Cardiac muscle cell (in vitro differentiated cells and primary cell): ENCODE measurements at regions not wholly inside any gene's neighbourhood (a gene's known extent, or its start where the extent isn't known, plus 50 kb on each side); places are given as distances from the start of the nearest gene placed in this dataset.

Experiments used
- DNase-seq, 2 donors: peaks; one replicate each; pipeline versions ENCODE4 v3.0.0 to v3.0.0-alpha.2; 2010 to 2017; ENCODE audit warnings: low read depth in 1 of 2, low spot score in 1 of 2
- H3K27ac ChIP-seq: fragments of 200-600 bp; sonication (generic); 2 replicates; pipeline ENCODE4 v1.5.1; 2016
- H3K27me3 ChIP-seq: fragments of 200-600 bp; sonication (generic); 2 replicates; pipeline ENCODE4 v1.6.0; 2016; ENCODE audit warnings: control low read depth
- H3K36me3 ChIP-seq: fragments of 200-600 bp; sonication (generic); 2 replicates; pipeline ENCODE4 v1.5.1; 2016; ENCODE audit warnings: control low read depth
- H3K4me1 ChIP-seq: fragments of 200-600 bp; sonication (generic); 2 replicates; pipeline ENCODE4 v1.8.1; 2017; ENCODE audit warnings: low read depth, mild to moderate bottlenecking, mixed run types
- H3K4me3 ChIP-seq: fragments of 200-600 bp; sonication (generic); 2 replicates; pipeline ENCODE4 v1.5.1; 2016; ENCODE audit warnings: mild to moderate bottlenecking
- H3K9me3 ChIP-seq: fragments of 200-600 bp; sonication (generic); 2 replicates; pipeline ENCODE4 v1.5.1; 2017; ENCODE audit warnings: low read depth, mild to moderate bottlenecking, control low read depth
- CTCF ChIP-seq: IDR thresholded peaks from 2 replicates; pipeline ENCODE4 v1.5.1; 2012; ENCODE audit warnings: low read depth, mild to moderate bottlenecking, low read length

GRCh38 chr2:134198006-134198634 lies 55.8 kb upstream of the MGAT5 start:
- Histone ChIP-seq H3K27ac (no peak overlapping the region), H3K36me3 (no peaks in the 10 kb centered on the region), H3K9me3 (no peaks in the 10 kb centered on the region), H3K4me3 (no peak overlapping the region), H3K27me3 (no peaks in the 10 kb centered on the region), H3K4me1 (peaks cover 22% of the 10 kb centered on the region)
- TF ChIP-seq CTCF: no peak
- DNase-seq: no peak

GRCh38 chr2:134199123-134199522 lies 54.7 kb upstream of the MGAT5 start:
- no peak overlapping the region for H3K4me3 ChIP-seq
- H3K36me3 ChIP-seq: no peaks in the 10 kb centered on the region
- no peaks in the 10 kb centered on the region for H3K9me3 ChIP-seq
- no peak for TF ChIP-seq CTCF
- H3K4me1 ChIP-seq: peaks cover 22% of the 10 kb centered on the region
- H3K27me3 ChIP-seq: no peaks in the 10 kb centered on the region
- no peak overlapping the region for H3K27ac ChIP-seq
- DNase-seq: peak in 1 of 2 donors; percentile 30

GRCh38 chr2:134200036-134200618 lies 53.7 kb upstream of the MGAT5 start:
- Histone ChIP-seq H3K9me3 (no peaks in the 10 kb centered on the region), H3K4me3 (no peak overlapping the region), H3K4me1 (peaks cover 26% of the 10 kb centered on the region), H3K27ac (no peak overlapping the region), H3K27me3 (no peaks in the 10 kb centered on the region), H3K36me3 (no peaks in the 10 kb centered on the region)
- TF ChIP-seq CTCF: no peak
- DNase-seq: no peak

- Histone ChIP-seq H3K36me3 (no peaks in the 10 kb centered on the region), H3K27ac (no peak overlapping the region), H3K4me3 (no peak overlapping the region), H3K4me1 (peaks cover 35% of the 10 kb centered on the region), H3K27me3 (no peaks in the 10 kb centered on the region), H3K9me3 (no peaks in the 10 kb centered on the region)
- DNase-seq: no peak
- TF ChIP-seq CTCF: no peak
Measured at GRCh38 chr2:134201533-134201932, 52.3 kb upstream of the MGAT5 start.

- Histone ChIP-seq H3K4me3 (no peak overlapping the region), H3K4me1 (peaks cover 40% of the 10 kb centered on the region), H3K9me3 (no peaks in the 10 kb centered on the region), H3K27me3 (no peaks in the 10 kb centered on the region), H3K27ac (no peak overlapping the region), H3K36me3 (no peaks in the 10 kb centered on the region)
- TF ChIP-seq CTCF: no peak
- no peak for DNase-seq
Measured at GRCh38 chr2:134202371-134202770, 51.5 kb upstream of the MGAT5 start.
